Kidney capillary endothelial cell (primary cell): ENCODE measurements at regions not wholly inside any gene's neighbourhood (a gene's known extent, or its start where the extent isn't known, plus 50 kb on each side); places are given as distances from the start of the nearest gene placed in this dataset.
"Not testable (repeated sequence)": the region's sequence is repeated elsewhere in the genome, so short reads cannot be mapped to it uniquely, and the experiment has no call there.

ENCODE experiments used
- DNase-seq: peaks from one replicate; pipeline ENCODE4 v3.0.0-alpha.2; 2018; ENCODE audit warnings: low spot score

DNA sequence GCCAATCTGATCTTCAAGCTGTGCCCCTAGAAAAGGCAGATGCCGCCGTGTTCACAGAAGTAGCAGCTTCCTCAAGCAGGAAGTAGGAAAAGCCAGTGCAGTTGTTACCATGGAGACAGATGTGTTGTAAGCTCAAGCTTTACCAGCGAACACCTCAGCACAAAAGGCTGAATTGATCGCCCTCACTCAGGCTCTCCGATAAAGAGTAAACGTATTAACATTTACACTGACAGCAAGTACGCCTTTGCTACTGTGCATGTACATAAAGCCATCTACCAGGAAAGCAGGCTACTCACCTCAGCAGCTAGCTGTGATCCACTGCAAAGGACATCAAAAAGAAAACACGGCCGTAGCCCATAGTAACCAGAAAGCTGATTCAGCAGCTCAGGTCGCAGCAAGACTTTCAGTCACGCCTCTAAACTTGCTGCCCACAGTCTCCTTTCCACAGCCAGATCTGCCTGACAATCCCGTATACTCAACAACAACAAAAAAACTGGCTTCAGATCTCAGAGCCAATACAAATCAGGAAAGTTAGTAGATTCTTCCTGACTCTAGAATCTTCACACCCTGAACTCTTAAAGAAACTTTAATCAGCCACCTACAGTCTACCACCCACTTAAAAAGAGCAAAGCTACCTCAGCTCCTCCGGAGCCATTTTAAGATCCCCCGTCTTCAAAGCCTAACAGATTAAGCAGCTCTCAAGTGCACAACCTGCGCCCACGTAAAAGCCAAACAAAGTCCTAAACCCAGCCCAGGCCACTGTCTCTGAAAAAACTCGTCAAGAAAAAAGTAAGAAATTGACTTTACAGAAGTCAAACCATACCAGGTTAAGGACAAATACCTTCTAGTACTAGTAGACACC, 160.0 kb downstream of the DEFB131A start:
- peak; percentile 4 for DNase-seq

DNA sequence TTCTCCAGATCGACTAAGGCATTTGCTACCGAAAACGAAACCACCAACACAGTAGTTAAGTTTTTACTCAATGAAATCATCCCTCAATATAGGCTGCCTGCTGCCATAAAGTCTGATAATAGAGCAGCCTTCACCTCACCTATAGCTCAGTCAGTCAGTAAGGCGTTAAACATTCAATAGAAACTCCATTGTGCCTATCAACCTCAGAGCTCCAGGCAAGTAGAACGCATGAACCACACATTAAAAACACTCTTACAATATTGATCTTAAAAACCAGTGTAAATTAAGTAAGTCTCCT, 160.6 kb downstream of the DEFB131A start:
- not testable (repeated sequence) for DNase-seq

DNA sequence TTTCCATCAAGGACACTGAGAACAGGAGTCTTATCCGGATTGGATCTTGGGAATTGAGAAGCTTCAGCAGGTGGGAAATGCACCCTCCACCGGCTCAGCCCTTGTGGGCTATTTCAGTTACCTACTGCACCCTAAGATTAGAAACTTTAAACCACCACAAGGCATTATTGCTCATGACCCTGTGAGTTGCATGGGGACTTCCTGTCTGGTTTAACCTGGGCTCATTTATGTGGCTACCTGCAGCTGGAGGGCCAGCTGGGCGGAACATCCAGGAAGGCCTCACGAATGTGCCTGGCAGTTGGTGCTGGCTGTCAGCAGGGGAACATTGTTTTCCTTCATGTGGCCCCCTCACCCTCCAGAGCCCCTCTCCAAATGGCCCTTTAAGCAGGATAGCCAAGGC, 164.1 kb downstream of the DEFB131A start:
- no peak for DNase-seq

DNA sequence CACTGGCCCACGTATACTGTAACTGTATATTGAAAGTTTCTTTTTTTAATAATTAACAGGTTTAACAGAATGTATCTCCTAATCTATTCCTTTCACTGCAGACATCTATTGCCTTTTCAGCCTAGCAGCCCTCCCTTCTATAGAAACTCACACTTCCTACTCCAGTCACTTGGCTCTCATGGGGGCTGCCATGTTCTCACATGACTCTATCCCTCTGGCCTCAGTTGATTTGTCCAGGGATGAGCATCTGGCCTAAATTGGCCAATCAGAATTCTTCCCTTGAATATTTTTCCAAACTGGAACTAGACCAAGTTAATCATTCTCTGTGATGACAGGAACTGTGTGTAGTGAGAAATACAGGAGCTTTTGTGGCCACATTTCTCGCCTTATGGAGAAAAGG, 166.1 kb downstream of the DEFB131A start:
- DNase-seq: not testable (repeated sequence)

DNA sequence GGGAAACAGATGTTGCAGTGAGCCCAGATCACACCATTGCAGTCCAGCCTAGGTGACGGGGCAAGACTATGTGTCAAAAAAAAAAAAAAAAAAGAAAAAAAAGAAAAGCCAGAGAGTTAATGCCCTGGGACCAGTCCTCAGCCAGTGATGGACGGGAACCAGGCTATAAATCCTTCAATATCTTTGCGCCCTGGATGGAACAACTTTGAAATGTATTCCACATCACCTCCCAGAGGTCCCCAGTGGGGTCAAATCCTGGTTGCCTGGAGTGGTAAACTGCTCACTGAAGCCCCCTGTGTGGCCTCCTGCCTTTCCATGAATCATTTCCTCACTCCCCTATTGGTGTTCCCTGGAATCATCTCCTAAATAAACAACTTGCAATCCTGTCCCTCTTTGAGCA, 166.9 kb downstream of the DEFB131A start:
- DNase-seq: no peak

DNA sequence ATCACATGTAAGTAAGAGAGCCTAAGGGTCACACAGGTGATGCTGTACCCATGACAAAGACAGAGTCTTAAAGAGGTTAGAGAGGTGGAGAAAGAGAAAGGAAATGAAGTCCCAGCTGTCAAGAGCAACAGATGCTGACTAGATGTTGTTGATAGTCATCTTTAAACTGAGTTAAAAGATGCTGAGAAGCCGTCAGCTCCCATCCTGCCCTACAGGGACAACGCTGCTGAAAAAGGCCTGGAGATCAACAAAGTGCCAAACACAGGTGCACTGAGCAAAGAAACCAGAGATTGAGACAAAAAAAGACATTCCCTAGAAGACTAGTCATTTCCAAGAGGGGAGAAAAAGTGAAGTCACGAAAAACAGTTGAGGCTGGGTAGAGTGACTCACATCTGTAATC, 145.0 kb upstream of the DRD5 start:
- DNase-seq: not testable (repeated sequence)

DNA sequence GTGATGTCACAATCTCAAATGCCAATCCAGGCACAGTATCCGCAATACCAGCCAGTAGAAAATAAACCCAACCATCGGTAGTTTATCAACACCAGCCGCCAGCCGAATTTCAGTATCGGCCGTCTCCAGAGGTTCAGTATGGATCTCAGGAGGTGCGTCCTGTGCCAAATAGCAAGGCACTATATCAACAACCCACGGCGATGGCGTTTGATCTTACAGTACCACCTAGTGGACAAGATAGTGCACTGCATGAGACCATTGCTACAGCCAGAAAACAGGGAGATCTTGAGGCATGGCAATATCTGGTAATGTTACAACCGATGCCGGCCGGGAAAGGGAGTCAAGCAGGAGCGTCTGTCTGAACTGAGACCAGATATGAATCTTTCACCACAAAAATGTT, 121.8 kb upstream of the DRD5 start:
- DNase-seq: not testable (repeated sequence)

DNA sequence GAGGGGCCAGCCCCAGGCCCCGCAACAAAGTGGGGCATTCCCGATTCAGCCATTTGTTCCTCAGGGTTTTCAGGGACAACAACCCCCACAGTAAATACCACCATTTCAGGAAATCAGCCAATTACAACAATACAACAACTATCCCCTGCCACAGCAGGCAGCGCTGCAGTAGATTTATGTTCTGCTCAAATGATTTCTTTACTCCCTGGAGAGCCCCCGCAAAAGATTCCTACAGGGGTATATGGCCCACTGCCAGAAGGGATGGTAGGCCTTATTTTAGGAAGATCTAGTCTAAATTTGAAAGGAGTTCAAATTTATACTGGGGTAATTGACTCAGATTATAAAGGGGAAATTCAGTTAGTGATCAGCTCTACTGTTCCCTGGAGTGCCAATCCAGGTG, 120.5 kb upstream of the DRD5 start:
- DNase-seq: not testable (repeated sequence)

DNA sequence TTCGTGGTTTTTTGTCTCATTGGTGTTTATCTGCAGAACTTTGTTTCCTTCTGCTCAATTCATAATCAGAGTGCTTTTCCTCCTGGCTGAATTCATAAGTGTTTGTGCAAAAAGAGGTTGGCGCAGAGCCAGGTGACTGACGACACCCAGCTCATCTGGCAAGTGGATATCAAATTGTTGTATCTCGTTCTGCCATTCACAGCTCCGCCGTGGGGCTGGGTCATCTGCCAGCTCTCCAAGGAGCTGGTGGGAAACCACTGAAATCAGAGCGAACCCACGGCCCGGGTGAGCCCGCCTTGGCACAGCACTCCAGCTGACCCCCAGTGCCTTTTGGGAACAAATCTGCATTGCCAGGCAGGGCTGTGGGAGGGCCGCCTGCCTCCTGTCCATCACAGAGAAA, 110.7 kb upstream of the DRD5 start:
- DNase-seq: not testable (repeated sequence)

DNA sequence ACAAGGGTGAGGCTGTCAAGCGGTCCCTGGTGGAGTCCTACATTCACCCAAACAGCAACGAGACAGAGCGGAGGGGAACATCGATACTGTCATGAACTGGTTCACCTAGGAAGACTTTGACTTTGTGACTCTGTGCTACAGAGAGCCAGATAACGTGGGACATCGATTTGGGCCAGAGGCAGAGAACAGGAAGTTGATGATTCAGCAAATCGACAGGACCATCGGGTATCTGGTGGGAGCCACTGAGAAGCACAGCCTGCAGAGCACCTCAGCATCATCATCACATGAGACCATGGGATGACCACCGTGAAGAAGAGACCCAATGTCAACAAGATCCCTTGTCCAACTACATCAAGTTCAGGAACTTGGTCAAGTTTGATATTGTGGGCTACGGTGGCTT, 104.1 kb upstream of the DRD5 start:
- not testable (repeated sequence) for DNase-seq

DNA sequence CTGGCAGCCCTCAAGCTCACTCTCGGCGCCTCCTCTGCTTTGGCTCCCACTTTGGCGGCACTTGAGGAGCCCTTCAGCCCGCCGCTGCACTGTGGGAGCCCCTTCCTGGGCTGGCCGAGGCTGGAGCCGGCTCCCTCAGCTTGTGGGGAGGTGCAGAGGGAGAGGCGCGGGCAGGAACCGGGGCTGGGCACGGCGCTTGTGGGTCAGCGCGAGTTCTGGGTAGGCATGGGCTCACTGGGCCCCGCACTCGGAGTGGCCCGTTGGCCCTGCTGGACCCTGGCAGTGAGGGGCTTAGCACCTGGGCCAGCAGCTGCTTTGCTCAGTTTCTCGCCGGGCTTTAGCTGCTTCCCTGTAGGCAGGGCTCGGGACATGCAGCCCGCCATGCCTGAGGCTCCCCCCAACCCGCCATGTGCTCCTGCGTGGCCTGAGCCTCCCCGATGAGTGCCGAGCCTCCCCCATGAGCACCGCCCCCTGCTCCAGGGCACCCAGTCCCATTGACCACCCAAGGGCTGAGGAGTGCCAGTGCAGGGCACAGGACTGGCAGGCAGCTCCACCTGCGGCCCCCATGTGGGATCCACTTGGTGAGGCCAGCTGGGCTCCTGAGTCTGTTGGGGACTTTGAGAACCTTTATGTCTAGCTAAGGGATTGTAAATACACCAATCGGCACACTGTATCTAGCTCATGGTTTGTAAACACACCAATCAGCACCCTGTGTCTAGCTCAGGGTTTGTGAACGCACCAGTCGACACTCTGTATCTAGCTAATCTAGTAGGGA, 101.5 kb upstream of the DRD5 start:
- no peak for DNase-seq

DNA sequence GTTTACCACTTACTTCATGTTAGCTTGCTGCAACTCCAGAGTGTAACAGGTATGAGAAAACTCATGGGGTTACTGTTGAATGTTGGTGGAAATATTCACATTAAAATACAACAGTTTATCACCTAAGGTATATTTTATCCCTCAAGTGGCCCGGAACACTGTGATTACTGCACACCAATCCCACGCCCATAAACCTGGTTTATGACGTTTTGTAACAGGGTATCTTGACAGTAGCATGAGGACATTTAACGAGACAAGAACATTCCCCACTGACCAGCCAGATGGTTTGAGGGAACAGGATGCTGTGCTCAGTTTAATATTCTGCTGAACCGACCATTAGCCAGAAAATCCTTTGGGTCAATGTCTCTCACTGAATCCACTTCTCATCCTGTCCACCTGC, 98.3 kb upstream of the DRD5 start:
- not testable (repeated sequence) for DNase-seq

DNA sequence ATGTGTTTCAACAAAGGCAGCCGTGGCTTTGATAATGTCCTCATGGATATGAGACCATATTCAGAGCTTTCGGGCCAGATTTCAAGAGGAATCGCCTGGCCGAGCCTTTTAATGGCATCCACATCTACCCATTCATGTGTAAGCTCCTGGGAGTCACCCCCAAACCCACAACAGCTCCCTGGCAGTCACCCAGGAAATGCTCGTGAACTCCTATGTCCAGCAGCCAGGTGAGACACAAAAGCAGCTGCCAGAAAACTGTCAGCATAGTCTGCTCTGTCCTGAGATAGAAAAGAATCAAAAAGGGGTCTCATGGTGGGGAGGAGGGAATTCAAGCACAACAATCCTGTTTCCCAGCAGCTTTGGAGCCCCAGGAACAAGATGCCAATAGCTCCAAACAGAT, 96.4 kb upstream of the DRD5 start:
- not testable (repeated sequence) for DNase-seq

DNA sequence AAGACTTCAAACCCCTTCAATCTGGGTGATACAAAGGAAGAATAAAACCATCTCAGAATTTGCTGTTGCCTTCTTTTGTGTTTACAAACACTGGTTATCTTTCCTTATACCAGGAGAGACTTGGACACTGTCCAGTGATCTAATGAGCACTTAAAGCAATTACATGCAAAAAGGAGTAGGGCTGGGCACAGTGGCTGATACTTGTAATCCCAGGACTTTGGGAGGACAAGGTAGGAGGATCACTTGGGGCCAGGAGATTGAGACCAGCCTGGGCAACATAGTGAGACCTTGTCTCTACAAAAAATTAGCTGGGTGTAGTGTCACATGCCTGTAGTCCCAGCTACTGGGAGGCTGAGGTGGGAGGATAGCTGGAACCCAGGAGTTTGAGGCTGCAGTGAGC, 95.7 kb upstream of the DRD5 start:
- DNase-seq: no peak

DNA sequence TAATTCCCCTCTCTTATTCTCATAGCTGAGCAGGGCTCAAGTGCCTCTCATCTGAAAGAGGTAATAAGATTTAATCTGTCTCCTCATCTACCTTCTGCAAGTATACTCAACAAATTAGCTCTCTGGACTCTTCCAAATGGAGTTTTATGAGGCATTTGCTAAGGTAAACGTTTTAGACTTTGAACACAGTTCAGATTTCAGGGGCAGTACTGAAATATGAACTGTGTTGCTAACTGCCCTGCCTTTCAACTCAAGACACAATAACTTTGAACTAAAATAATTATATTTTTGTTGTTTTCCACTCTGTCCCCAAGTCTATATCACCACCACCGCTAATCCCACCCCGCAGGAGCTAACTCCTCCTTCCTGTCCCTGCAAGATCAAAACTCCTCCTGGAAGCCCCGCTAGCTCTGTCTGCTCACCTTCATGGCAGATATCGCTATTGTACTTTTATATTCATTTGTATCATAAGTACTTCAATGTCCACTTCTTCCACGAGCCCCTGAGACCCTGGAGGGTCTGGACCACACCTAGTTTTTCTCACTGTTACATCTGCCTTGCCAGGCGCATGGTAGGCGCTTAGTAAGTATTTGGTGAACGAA, 90.7 kb upstream of the DRD5 start:
- not testable (repeated sequence) for DNase-seq

DNA sequence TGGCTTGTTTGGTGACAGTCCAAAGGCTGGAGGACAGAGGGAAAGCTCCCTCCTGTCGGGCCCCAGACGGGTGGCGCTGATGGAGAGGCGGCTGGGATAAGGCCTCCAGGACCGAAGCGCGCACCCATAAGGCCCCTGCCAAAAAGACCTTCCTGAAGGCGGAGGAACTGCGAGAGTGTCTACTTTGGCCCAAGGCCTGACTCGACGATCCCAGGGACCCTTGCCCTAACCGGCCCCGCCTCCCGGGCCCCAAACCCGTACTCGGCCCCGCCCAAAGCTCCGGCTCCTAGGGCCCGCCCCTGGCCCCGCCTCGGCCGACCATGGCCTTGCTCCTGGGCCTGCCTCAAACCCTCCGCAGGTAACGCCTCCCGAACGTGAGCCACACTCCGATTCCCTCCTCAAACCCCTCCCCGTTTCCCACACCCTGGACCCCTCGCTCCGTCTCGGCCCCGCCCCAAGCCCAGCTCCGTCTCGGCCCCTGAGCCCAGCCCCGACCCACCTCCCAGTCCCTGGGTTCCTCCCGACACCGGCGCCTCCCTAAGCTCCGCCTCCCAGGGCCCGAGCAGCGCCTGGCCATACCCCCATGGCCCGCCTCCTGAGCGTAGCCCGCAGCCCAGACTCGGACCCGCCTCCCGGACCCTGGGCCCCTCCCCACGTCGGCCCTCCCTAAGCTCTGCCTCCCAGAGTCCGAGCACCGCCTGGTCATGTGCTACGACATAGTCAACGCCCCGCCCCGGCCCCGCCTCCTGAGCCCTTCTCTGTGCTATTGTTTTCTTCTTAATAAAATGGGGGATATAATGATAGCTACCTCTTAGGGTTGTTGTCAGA, 90.0 kb upstream of the DRD5 start:
- peak; percentile 85 for DNase-seq

DNA sequence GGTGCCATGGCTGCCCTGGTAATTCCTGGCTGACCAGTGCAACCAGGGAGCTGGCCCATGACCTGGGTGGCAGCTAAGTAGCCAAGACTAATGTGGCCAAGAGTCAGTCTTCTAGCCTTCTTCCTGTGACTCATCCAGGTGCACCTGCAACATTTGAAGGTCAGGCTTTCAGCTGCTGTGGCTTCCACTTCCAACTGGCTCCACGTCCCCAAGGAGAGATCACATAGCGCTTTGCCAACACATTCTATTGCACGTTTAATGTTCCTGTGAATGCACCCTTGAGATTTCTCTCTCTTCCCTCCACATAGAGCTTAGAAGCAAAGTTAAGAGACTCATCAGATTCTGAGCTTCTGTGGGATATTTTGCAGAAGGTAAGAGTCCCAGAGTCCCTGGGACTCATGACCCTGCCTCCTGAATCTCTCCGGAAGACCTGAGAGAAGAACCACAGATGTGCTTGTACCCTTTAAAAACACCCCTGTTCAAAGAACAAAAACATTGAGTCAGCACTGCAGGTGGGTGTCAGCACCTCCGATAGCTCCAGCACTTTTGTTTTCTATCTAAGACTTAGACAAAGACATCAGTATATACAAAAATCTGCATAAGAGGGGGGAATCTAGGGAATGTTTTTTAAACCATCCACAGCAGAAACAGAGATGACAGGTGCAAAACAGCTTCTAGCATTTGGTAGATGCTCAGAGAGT, 88.5 kb upstream of the DRD5 start:
- DNase-seq: not testable (repeated sequence)

DNA sequence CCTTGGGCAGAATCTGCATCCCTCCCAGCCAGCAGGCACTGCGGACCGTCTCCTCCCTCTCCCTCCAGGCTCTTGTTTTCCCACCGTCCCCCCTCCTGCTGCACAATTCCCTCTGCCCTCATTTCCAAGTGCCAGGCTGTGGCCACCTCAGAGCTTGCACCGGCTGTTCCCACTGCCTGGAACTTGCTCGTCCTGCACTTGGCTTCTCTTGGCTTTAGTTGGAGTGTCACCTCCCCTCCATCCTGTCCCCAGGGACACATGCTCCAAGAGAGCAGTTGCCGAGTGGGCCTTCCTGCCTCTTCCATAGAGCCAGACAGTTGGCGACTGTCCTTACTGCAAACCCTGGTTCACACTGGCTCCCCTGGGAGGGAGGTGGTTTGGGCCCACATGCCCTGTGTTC, 87.0 kb upstream of the DRD5 start:
- not testable (repeated sequence) for DNase-seq

DNA sequence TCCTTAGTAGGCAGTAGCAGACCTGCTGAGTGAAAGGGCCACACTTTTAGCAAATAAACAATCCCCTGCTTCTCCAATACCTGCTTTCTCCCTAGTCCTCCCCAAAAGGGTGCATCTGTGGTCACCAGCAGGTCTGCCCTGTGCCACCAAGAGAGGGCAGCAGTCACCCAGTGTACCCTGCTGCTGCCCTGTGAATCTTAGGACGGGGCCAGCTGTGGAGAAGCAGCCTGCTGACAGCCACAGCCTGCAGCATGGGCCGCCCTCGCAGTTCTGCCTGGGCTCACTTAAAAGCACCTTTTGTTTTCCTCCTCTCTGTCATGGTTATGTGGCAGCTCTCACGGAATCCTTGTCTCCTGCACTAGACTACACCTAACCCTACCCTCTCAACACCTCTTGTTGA, 85.4 kb upstream of the DRD5 start:
- not testable (repeated sequence) for DNase-seq

DNA sequence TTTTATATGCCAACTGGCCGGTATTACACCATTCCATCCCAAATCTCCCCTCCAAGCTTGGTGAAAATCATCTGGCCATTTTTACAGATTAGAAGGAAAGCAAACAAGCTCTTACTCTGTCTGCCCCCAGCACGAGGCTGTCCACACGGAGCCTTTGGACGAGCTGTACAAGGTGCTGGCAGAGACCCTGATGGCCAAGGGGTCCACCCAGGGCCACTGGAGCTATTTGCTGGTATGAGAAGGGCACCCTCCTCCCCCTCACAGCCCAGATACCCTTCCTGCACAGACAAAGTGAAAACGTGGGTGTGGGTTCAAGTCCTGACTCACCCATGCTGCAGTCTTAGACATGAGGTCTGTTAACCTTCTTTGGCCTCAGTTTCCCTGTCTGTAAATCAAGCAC, 84.9 kb upstream of the DRD5 start:
- DNase-seq: not testable (repeated sequence)

DNA sequence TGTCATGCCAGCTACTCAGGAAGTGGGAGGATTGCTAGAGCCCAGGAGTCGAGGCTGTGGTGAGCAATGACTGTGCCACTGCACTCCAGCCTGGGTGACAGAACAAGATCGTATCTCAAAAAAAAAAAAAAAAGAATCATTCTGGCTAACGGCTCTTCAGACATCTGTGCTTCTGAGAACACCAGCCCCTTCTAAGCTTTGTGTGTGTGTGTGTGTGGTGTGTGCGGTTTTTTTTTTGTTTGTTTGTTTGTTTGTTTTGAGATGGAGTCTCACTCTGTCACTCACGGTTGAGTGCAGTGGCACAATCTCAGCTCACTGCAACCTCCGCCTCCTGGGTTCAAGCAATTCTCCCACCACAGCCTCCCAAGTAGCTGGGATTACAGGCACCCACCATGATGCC, 79.4 kb upstream of the DRD5 start:
- DNase-seq: not testable (repeated sequence)

DNA sequence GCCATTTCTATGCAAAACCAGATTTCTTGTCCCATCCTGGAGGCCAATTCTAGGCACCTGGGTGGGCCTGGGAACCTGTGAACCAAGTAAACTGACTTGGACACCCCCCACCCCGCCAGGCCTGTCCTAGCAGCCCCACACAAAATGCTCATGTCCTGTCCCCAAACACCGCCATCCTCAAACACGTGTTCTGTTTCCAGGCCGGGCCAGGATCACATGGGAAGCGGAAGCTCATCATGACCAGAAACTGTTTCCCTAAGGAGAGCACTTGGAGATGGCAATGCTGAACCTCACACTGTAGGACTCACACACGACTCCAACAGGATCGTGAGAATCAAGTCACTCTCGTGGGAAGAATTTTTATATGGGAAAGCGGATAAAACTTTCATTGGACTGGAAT, 78.7 kb upstream of the DRD5 start:
- DNase-seq: not testable (repeated sequence)
